NCI-H2227 (cell line): ENCODE measurements at regions not wholly inside any gene's neighbourhood (a gene's known extent, or its start where the extent isn't known, plus 50 kb on each side); places are given as distances from the start of the nearest gene placed in this dataset.

Source experiments
- DNase-seq: peaks from one replicate; lab custom pipeline; 2025; ENCODE audit not compliant: unreplicated experiment; lab: John Stamatoyannopoulos, UW

GRCh38 chr12:85568395-85569103 lies 267.7 kb downstream of the RASSF9 start:
- no peak for DNase-seq

- DNase-seq = no peak
Measured at GRCh38 chr12:85569261-85569660, 266.9 kb downstream of the RASSF9 start.

DNA sequence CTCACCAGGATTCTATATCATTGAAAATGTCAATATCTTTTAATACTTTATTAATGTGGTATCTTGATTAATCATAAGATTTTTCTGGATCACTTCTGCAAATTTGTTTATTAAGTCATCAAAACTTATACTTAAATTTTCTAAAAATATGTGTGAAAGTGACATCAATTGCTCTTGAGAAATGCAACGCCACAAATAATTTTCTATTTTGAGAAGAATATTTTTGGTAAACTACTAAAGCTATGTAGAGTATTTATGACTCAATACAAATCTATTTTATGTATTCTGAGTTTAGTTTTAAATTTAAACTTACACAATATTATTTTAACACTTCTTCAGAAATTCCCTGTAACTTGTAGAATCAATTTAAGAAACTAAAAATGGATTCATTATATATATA lies 263.3 kb downstream of the RASSF9 start:
- DNase-seq = no peak

GRCh38 chr12:85573635-85574214 lies 262.5 kb downstream of the RASSF9 start:
- DNase-seq = no peak

- no peak for DNase-seq
Measured at GRCh38 chr12:85574291-85574690, 261.9 kb downstream of the RASSF9 start.

- peak; percentile 69 for DNase-seq
Measured at GRCh38 chr12:85575120-85576096, 260.8 kb downstream of the RASSF9 start.

DNA sequence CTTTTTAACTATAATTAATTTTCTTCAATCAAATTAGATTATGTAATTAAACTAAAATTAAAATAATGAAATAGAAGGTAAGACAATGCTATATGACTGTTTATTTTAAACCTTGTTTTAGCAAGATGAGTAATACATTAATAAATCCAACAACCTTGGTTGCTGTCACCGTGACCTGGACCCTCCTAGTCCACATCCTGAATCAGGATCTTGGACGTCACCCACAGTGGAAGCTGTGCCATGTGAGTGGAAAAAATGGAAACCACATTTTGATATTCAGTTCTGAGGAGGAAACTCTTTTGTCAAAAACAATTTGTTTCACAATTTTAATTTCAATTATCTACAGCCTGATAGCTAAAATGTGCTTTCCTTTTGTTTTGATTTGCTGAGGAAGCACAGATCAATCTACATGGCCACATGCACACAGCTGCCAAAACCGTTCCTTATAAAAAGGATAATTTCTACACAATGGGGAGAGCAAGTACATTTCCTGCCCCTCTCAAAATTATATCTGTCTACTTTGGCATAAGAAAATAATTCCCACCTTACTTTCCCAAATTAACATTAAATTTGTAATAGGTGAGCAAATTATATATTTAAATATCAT lies 255.5 kb downstream of the RASSF9 start:
- no peak for DNase-seq

DNA sequence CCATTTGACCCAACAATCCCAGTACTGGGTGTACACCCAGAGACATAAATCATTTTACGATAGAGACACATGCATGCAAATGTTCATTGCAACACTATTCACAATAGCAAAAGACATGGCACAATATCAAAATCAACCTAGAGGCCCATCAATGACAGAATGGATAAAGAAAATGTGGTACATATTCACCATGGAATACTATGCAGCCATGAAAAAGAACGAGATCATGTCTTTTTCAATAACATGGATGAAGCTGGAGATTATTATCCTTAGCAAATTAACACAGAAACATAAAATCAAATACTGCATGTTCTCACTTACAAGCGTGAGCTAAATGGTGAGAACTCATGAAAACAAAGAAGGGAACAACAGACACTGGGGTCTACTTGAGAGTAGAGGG lies 249.1 kb downstream of the RASSF9 start:
- no peak for DNase-seq

DNA sequence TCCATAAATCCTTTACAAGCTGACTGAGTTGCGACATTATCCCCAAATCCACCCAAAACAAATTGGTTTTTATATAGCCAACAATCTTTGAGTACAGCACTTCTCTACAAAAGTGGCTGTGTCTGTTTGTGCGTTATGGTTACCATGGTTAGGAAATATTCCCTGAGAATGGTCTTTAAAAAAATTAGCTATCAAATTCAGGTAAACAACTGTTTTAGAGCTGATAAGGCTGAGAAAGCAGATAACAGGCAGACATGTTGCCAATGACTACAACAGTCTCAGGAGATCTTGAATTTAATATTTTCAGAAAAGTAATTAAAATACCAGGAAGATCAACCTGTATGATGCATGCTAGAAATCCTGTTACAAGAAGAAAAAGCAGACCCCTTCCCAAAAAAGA lies 248.0 kb downstream of the RASSF9 start:
- no peak for DNase-seq

- DNase-seq = no peak
Measured at GRCh38 chr12:85600841-85601240, 235.4 kb downstream of the RASSF9 start.

DNA sequence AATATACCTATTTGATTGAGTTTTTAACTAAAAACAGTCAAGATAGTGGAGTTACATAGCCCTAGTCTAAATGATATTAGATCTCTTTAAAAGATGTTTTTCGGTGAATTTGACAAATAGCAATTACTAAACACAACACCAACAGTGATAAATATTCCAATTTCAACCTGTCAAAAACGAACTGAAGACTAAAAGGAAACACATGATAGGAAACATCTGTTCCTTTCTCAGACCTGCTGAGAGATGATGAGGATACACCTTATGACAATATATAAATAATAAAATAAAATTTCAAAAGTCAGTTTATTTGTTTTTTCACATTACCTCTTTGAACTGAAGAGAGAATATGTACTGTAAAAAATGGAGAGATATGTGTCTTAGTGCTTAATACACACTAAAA lies 232.7 kb downstream of the RASSF9 start:
- DNase-seq = no peak

DNA sequence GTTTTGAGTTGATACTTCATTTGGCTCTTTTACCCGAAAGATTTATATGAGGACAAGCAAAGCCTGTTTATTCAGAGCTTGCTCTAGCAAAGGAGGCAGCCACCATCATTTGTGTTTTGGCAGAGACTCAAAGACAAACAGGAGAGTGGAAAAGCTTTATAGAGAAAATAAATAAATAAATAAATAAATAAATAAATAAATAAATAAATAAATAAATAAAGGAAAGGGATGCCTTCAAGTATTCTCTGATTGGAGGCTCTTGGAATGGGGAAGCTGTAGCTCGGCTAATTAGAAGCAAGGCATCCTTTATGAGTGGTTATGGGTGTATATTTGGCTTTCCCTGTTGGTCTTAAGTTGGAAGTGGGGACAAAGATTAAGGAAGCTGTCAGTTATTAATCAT lies 229.8 kb downstream of the RASSF9 start:
- DNase-seq = no peak

- DNase-seq = no peak
Measured at GRCh38 chr12:85609778-85610177, 226.4 kb downstream of the RASSF9 start.

GRCh38 chr12:85610194-85610593 lies 226.0 kb downstream of the RASSF9 start:
- peak; percentile 31 for DNase-seq

DNA sequence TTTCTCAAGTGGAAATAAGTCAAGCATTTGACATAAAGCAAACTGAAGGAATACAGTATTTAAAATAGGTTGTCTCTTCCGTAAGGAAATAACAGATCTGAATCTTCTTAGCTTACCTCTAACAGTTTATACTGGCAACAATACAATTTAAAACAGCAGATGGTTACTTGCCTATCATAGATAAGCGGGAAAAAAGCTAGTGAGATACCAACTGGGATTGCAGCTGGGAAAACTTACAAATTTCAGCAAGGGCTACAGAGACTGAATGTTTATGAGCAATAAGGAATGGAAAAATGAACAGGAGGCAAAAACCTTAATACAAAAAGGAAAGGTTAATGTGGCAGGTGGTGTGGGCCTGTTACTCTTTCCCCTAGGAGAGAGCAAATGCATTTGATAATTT lies 220.0 kb downstream of the RASSF9 start:
- no peak for DNase-seq

GRCh38 chr12:85617307-85618091 lies 218.7 kb downstream of the RASSF9 start:
- no peak for DNase-seq

GRCh38 chr12:85621041-85621440 lies 215.2 kb downstream of the RASSF9 start:
- no peak for DNase-seq

DNA sequence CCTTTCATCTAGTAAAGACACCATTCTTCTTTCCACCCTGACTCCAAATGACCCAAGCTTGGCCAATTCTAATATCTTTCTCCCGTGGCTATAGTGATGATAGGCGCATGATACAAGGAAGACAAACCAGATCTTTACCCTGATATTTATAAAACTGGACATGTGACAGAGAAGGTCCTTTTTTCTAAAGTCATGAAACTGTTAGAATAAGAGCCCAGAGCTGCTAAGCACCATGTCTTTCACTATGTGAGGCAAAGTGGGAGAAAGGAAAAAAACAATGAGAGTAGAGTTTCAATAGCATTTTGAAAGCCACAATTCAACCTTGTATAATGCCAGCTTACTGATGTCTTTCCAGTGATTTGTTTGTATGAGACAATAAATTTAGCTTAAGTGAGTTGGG lies 212.4 kb downstream of the RASSF9 start:
- no peak for DNase-seq

DNA sequence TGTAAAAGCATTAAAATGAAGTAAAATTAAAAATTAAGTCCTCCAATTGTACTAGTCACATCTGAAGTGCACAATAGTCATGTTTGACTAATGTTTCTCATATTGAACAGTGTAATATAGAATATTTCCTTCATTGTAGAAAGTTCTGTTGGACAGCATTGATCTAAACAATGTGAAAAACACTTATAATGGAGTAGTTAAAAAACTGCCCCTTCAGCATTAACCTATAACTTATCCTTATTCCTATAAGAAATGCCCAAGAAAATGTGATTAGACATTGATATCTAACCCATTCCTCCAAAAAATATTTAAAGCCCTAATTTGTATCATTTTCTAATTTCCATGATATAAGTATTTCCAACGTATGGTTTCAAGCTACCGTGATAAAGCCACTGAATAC lies 210.7 kb downstream of the RASSF9 start:
- no peak for DNase-seq

- no peak for DNase-seq
Measured at GRCh38 chr12:85626001-85626783, 210.0 kb downstream of the RASSF9 start.
